Right atrium auricular region (tissue), 2 donors: ENCODE measurements at regions not wholly inside any gene's neighbourhood (a gene's known extent, or its start where the extent isn't known, plus 50 kb on each side); places are given as distances from the start of the nearest gene placed in this dataset.
"Not testable (repeated sequence)": the region's sequence is repeated elsewhere in the genome, so short reads cannot be mapped to it uniquely, and the experiment has no call there.

Experiments used
- DNase-seq: peaks from one replicate; pipeline ENCODE4 v3.0.0-alpha.2; 2019; ENCODE audit warnings: low spot score
- H3K27ac ChIP-seq, 2 donors: fragments of 200-600 bp; sonication (generic); 1 replicate in 1 of 2; 2 replicates in 1 of 2; pipeline ENCODE4 v1.5.1; 2016 to 2019
- H3K27me3 ChIP-seq, 2 donors: fragments of 200-600 bp; sonication (generic); one replicate each; pipeline versions ENCODE4 v1.5.1 to v1.6.0; 2017 to 2019
- H3K36me3 ChIP-seq: fragments of 200-600 bp; sonication (generic); one replicate; pipeline ENCODE4 v1.5.1; 2016
- H3K4me1 ChIP-seq, 2 donors: fragments of 200-600 bp; sonication (generic); one replicate each; pipeline versions ENCODE4 v1.5.1 to v1.6.0; 2017 to 2019
- H3K4me3 ChIP-seq, 2 donors: fragments of 200-600 bp; sonication (generic); 1 replicate in 1 of 2; 2 replicates in 1 of 2; pipeline ENCODE4 v1.5.1; 2017 to 2019; ENCODE audit warnings: mild to moderate bottlenecking in 1 of 2, moderate library complexity in 1 of 2
- H3K9me3 ChIP-seq, 2 donors: fragments of 200-600 bp; sonication (generic); one replicate each; pipeline ENCODE4 v1.5.1; 2019
- CTCF ChIP-seq, 2 donors: fragments of 200-600 bp; sonication (generic); IDR thresholded peaks; one replicate each; pipeline ENCODE4 v1.5.1; 2019; ENCODE audit warnings: antibody characterized with exemption in 2 of 2

- Histone ChIP-seq H3K4me1 (no peaks in the 10 kb centered on the region), H3K27ac (no peak overlapping the region), H3K4me3 (no peak overlapping the region), H3K9me3 (no peaks in the 10 kb centered on the region), H3K36me3 (no peaks in the 10 kb centered on the region), H3K27me3 (no peaks in the 10 kb centered on the region)
- no peak for DNase-seq
- no peak for TF ChIP-seq CTCF (IDR thresholded peaks at IDR 0.05)
These were observed 487.5 kb downstream of the TMEM121 start for GRCh38 chr14:106013879-106014376.

GRCh38 chr14:106017952-106018351, 491.6 kb downstream of the TMEM121 start:
- H3K4me3 ChIP-seq, H3K27me3 ChIP-seq, H3K27ac ChIP-seq, DNase-seq, H3K9me3 ChIP-seq, H3K36me3 ChIP-seq, H3K4me1 ChIP-seq: not testable (repeated sequence)

GRCh38 chr14:106021832-106022231, 495.4 kb downstream of the TMEM121 start:
- DNase-seq = no peak
- no peaks in the 10 kb centered on the region for H3K27me3 ChIP-seq
- no peaks in the 10 kb centered on the region for H3K36me3 ChIP-seq
- no peak overlapping the region for H3K27ac ChIP-seq
- no peak overlapping the region for H3K4me3 ChIP-seq
- no peaks in the 10 kb centered on the region for H3K9me3 ChIP-seq
- H3K4me1 ChIP-seq = no peaks in the 10 kb centered on the region
- TF ChIP-seq CTCF (IDR thresholded peaks at IDR 0.05) = no peak

- not testable (repeated sequence) for H3K4me1 ChIP-seq, H3K36me3 ChIP-seq, DNase-seq, H3K9me3 ChIP-seq, H3K27me3 ChIP-seq, H3K27ac ChIP-seq, H3K4me3 ChIP-seq
These were observed 496.3 kb downstream of the TMEM121 start for GRCh38 chr14:106022648-106023047.

GRCh38 chr14:106023411-106023810, 497.0 kb downstream of the TMEM121 start:
- no peak overlapping the region for H3K4me3 ChIP-seq
- no peaks in the 10 kb centered on the region for H3K4me1 ChIP-seq
- H3K9me3 ChIP-seq = no peaks in the 10 kb centered on the region
- no peak overlapping the region for H3K27ac ChIP-seq
- H3K36me3 ChIP-seq = no peaks in the 10 kb centered on the region
- H3K27me3 ChIP-seq = no peaks in the 10 kb centered on the region
- DNase-seq = no peak
- no peak for TF ChIP-seq CTCF (IDR thresholded peaks at IDR 0.05)

- Histone ChIP-seq H3K36me3 (no peaks in the 10 kb centered on the region), H3K27ac (no peak overlapping the region), H3K9me3 (no peaks in the 10 kb centered on the region), H3K4me1 (no peaks in the 10 kb centered on the region), H3K27me3 (no peaks in the 10 kb centered on the region), H3K4me3 (no peak overlapping the region)
- no peak for DNase-seq
- TF ChIP-seq CTCF (IDR thresholded peaks at IDR 0.05) = no peak
These were observed 498.7 kb downstream of the TMEM121 start for GRCh38 chr14:106024983-106025604.

- no peaks in the 10 kb centered on the region for H3K27me3 ChIP-seq
- H3K4me1 ChIP-seq = no peaks in the 10 kb centered on the region
- no peaks in the 10 kb centered on the region for H3K36me3 ChIP-seq
- H3K9me3 ChIP-seq = no peaks in the 10 kb centered on the region
- no peak for DNase-seq
- H3K4me3 ChIP-seq = no peak overlapping the region
- H3K27ac ChIP-seq = no peak overlapping the region
- no peak for TF ChIP-seq CTCF (IDR thresholded peaks at IDR 0.05)
These were observed 499.6 kb downstream of the TMEM121 start for GRCh38 chr14:106026026-106026425.

- not testable (repeated sequence) for H3K27ac ChIP-seq, H3K4me3 ChIP-seq, H3K9me3 ChIP-seq, H3K4me1 ChIP-seq, H3K36me3 ChIP-seq, H3K27me3 ChIP-seq, DNase-seq
These were observed 501.4 kb downstream of the TMEM121 start for GRCh38 chr14:106027759-106028158.
